Large intestine (tissue), 3 donors: ENCODE measurements at regions not wholly inside any gene's neighbourhood (a gene's known extent, or its start where the extent isn't known, plus 50 kb on each side); places are given as distances from the start of the nearest gene placed in this dataset.
"Not testable (repeated sequence)": the region's sequence is repeated elsewhere in the genome, so short reads cannot be mapped to it uniquely, and the experiment has no call there.

Experiments used
- DNase-seq, 2 donors: peaks; one replicate each; pipeline versions ENCODE4 v3.0.0 to v3.0.0-alpha.2; 2013
- H3K27ac ChIP-seq: one replicate; pipeline ENCODE4 v1.5.1; 2013; ENCODE audit warnings: low read length
- H3K27me3 ChIP-seq: 2 replicates; pipeline ENCODE4 v1.6.1; 2013; ENCODE audit warnings: low read length; ENCODE audit not compliant: control insufficient read depth, insufficient read depth
- H3K36me3 ChIP-seq: 2 replicates; pipeline ENCODE4 v1.6.1; 2013; ENCODE audit warnings: low read length; ENCODE audit not compliant: control insufficient read depth, insufficient read depth
- H3K4me1 ChIP-seq: one replicate; pipeline ENCODE4 v1.6.1; 2013; ENCODE audit warnings: low read length; ENCODE audit not compliant: control insufficient read depth, insufficient read depth
- H3K4me3 ChIP-seq: one replicate; pipeline ENCODE4 v1.5.1; 2013; ENCODE audit warnings: low read length
- H3K9me3 ChIP-seq: one replicate; pipeline ENCODE4 v1.6.1; 2013; ENCODE audit warnings: mild to moderate bottlenecking, low read depth, low read length, moderate library complexity; ENCODE audit not compliant: control insufficient read depth
- WGBS: methylation state at CpG from one replicate; pipeline ENCODE4 v1.1.5; 2013; ENCODE audit warnings: low lambda C conversion rate; ENCODE audit not compliant: insufficient coverage; 5-methylcytosine and 5-hydroxymethylcytosine counted together

DNA sequence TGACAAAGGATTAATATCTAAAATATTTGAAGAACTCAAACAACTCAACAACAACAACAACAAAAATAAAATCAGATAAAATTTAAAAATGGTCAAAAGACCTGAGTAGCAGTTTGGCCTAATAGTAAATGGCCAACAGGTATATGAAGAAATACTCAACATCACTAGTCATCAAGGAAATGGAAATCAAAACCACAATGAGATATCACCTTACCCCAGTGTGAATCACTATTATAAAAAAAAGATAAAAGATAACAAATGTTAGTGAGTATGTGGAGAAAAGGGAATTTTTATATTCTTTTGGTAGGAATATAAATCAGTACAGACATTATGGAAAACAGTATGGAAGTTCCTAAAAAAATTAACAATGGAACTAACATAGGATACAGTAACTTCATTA is 247.9 kb upstream of the TRPC7 start:
- Histone ChIP-seq H3K9me3 (no peaks in the 10 kb centered on the region), H3K4me1 (no peaks in the 10 kb centered on the region), H3K36me3 (no peaks in the 10 kb centered on the region), H3K27me3 (no peaks in the 10 kb centered on the region), H3K4me3 (no peak overlapping the region), H3K27ac (no peak overlapping the region)
- no peak for DNase-seq

DNA sequence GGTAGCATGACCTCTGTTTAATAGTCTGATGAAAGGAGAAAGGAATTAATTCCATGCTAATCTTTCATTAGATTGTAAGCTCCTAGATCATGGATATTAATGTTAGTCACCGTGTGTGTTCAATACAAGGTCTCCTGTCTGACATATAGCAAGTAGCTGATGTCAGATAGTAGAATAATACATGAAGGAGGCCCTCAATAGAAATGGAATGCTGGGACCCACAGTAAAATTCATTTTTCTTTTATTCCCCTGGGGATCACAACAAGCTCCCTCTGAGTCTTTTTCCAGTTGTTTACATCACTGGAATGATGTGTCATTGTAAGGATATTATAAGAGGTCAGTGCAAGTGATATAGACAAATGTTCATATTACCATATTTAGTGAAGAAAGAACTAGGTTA is 240.3 kb upstream of the TRPC7 start:
- no peaks in the 10 kb centered on the region for H3K4me1 ChIP-seq
- no peaks in the 10 kb centered on the region for H3K9me3 ChIP-seq
- H3K27ac ChIP-seq = no peak overlapping the region
- no peak overlapping the region for H3K4me3 ChIP-seq
- no peaks in the 10 kb centered on the region for H3K36me3 ChIP-seq
- no peak for DNase-seq
- no peaks in the 10 kb centered on the region for H3K27me3 ChIP-seq
- WGBS = no CpG with 5 or more reads among the region's 1 CpG

DNA sequence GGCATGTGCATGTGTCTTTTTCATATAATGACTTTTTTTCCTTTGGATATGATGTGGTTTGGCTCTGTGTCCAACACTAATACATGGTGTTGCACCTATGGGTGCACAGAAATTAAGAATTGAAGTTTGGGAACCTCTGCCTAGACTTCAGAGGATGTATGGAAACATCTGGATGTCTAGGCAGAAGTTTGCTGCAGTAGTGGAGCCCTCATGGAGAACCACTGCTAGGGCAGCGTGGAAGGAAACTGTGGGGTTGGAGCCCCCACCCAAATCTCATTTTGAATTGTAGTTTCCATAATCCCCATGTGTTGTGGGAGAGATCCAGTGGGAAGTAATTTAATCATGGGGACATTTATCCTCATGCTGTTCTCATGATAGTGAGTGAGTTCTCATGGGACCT is 235.0 kb upstream of the TRPC7 start:
- Histone ChIP-seq H3K27ac (no peak overlapping the region), H3K4me1 (no peaks in the 10 kb centered on the region), H3K36me3 (no peaks in the 10 kb centered on the region), H3K27me3 (no peaks in the 10 kb centered on the region), H3K9me3 (no peaks in the 10 kb centered on the region), H3K4me3 (no peak overlapping the region)
- no CpG with 5 or more reads among the region's 1 CpG for WGBS
- DNase-seq = no peak

DNA sequence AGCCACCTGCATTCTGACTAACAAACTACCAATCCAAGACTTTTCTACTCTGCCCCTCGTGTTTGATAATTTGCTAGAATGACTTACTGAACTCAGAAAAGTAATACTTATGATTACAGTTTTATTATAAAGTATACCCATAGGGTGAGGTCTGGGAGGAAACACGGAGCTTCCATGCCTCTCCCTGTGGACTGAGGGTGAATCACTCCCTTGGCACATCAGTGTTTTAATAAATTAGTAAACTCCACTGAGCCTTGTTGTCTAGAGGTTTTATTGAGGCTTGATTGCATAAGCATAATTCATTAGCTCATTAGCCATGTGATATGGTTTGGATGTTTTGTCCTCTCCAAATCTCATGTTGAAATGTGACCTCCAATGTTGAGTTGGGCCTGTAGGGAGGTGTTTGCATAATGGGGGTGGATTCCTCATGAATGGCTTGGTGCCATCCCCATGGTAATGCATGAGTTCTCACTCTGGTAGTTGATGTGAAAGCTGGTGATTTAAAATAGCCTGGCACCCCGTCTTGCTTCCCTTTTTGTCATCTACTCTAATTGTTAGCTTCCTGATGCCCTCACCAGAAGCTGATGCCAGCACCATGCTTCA is 233.6 kb upstream of the TRPC7 start:
- no peak for DNase-seq
- no peaks in the 10 kb centered on the region for H3K4me1 ChIP-seq
- WGBS = no CpG with 5 or more reads among the region's 3 CpGs
- no peaks in the 10 kb centered on the region for H3K27me3 ChIP-seq
- no peaks in the 10 kb centered on the region for H3K36me3 ChIP-seq
- H3K9me3 ChIP-seq = no peaks in the 10 kb centered on the region
- no peak overlapping the region for H3K27ac ChIP-seq
- no peak overlapping the region for H3K4me3 ChIP-seq

DNA sequence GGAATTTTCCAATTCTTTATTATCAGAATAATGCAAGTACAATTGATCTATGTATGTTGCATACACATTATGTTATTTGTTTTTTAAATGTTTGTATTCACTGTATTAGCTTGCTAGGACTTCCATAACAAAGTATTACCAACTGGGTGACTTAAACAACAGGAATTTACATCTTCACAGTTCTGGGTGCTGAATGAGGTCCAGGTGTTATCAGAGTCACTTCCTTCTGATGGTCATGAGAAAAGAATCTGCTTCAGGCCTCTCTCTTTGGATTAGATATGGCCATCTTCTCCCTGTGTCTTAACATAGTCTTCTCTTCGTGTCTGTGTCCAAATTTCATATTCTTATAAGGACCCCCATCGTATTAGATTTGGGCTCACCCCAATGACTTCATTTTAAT is 229.1 kb upstream of the TRPC7 start:
- Histone ChIP-seq H3K27ac (no peak overlapping the region), H3K27me3 (no peaks in the 10 kb centered on the region), H3K36me3 (no peaks in the 10 kb centered on the region), H3K4me3 (no peak overlapping the region), H3K9me3 (no peaks in the 10 kb centered on the region), H3K4me1 (no peaks in the 10 kb centered on the region)
- WGBS = 100% methylated on average over 2 of the region's 2 CpGs
- DNase-seq = no peak

DNA sequence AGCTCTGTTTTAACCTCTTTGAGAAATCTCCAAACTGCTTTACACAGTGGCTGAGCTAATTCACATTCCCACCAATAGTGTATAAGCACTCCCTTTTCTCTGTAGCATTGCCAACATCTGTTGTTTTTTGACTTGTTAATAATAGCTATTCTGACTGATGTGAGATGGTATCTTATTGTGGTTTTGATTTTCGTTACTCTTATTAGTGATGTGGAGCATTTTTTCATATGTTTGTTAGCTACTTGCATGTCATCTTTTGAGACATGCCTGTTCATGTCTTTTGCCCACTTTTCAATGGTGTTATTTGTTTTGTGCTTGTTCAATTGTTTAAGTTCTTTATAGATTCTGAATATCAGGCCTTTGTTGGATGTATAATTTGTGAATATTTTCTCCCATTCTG is 225.2 kb upstream of the TRPC7 start:
- WGBS = no CpG with 5 or more reads among the region's 1 CpG
- DNase-seq = no peak
- H3K27ac ChIP-seq = no peak overlapping the region
- no peaks in the 10 kb centered on the region for H3K36me3 ChIP-seq
- H3K9me3 ChIP-seq = no peaks in the 10 kb centered on the region
- no peaks in the 10 kb centered on the region for H3K4me1 ChIP-seq
- H3K4me3 ChIP-seq = no peak overlapping the region
- no peaks in the 10 kb centered on the region for H3K27me3 ChIP-seq

DNA sequence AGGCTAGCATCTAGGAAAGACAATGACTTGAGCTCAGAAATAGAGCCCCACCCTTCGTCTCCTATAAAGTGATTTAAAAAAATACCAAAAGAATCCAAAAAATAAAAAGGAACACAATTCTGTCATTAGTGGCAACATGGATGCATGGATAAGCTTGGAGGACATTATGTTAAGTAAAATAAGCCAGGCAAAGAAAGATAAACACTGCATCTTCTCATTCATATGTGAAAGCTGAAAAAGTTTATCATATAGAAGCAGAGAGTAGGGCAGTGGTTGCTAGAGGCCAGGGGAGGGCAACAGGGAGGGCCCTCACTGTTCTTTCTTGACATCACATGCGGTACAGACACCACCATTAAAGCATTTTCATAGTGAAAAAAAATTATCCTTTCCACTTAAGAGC is 220.9 kb upstream of the TRPC7 start:
- WGBS = no CpG with 5 or more reads among the region's 2 CpGs
- no peaks in the 10 kb centered on the region for H3K4me1 ChIP-seq

DNA sequence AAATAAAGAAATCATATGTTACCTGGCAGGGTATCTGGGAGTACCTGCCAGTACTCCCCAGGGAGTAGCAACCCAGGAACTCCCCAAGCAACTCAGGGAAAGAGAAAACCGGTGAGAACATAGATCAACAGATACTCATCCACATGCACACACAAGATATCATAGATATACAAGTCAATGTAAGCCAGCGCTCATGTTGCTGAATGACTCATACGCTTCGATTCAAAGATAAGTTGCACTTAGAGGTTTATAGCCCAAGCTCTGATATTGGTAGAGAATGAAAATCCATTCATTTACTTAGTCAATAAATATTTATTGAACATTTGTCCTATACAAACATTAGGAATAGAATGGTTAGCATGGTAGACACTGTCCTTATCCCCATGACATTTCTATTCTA is 219.1 kb upstream of the TRPC7 start:
- WGBS = no CpG with 5 or more reads among the region's 4 CpGs
- H3K27ac ChIP-seq = no peak overlapping the region
- H3K4me3 ChIP-seq = no peak overlapping the region
- H3K27me3 ChIP-seq = no peaks in the 10 kb centered on the region
- H3K36me3 ChIP-seq = no peaks in the 10 kb centered on the region
- H3K9me3 ChIP-seq = no peaks in the 10 kb centered on the region
- no peak for DNase-seq
- no peaks in the 10 kb centered on the region for H3K4me1 ChIP-seq

More for the DNA sequence above, 220.9 kb upstream of the TRPC7 start:
- H3K9me3 ChIP-seq = no peaks in the 10 kb centered on the region
- DNase-seq = no peak
- no peak overlapping the region for H3K27ac ChIP-seq
- H3K4me3 ChIP-seq = no peak overlapping the region
- H3K36me3 ChIP-seq = no peaks in the 10 kb centered on the region
- no peaks in the 10 kb centered on the region for H3K27me3 ChIP-seq

DNA sequence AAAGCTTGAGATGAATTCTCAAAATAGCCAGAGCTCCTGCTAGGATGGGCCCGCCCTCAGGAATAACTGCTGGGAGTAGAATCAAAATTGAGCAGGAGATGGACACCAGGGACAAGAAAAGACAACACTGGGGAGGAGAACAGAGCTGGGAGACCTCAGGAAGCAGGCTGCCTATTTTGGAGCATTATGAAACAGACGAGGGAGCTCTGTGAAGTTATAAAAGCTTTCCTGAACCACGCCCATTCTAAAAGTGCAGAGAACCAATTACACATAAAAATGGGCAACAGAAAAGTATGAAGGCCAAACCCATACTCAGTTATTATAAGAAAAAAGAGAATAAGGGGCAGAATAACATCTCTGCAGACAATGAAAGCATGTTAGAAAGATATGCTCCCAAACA is 213.9 kb upstream of the TRPC7 start:
- Histone ChIP-seq H3K27me3 (no peaks in the 10 kb centered on the region), H3K4me3 (no peak overlapping the region), H3K27ac (no peak overlapping the region), H3K4me1 (no peaks in the 10 kb centered on the region), H3K36me3 (no peaks in the 10 kb centered on the region), H3K9me3 (no peaks in the 10 kb centered on the region)
- 58% methylated on average over 2 of the region's 3 CpGs for WGBS
- no peak for DNase-seq

DNA sequence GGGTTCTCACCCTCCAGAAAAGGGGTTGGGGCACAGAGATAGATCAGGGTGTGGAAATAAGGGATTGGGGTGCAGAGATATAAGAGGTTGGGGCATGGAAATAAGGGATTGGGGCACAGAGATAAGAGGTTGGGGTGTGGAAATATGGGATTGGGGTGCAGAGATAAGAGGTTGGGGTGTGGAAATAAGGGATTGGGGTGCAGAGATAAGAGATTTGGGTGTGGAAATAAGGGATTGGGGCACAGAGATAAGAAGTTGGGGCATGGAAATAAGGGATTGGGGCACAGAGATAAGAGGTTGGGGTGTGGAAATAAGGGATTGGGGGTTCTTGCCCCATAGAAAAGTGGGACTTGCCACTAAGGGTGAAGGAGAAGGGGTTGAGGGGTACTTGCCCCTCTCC is 204.5 kb upstream of the TRPC7 start:
- not testable (repeated sequence) for H3K4me1 ChIP-seq, H3K36me3 ChIP-seq, H3K27ac ChIP-seq, H3K27me3 ChIP-seq, H3K4me3 ChIP-seq, H3K9me3 ChIP-seq, DNase-seq

DNA sequence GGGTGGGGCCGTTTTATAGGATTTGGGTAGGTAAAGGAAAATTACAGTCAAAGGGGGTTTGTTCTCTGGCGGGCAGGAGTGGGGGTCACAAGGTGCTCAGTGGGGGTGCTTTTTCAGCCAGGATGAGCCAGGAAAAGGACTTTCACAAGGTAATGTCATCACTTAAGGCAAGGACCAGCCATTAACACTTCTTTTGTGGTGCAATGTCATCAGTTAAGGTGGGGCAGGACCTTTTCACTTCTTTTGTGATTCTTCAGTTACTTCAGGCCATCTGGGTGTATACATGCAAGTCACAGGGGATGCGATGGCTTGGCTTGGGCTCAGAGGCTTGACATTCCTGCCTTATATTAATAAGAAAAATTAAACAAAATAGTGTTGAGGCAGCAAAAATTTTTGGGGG is 200.1 kb upstream of the TRPC7 start:
- not testable (repeated sequence) for H3K27me3 ChIP-seq, H3K4me3 ChIP-seq, H3K36me3 ChIP-seq, DNase-seq, H3K4me1 ChIP-seq, H3K9me3 ChIP-seq, H3K27ac ChIP-seq
- WGBS = no CpG with 5 or more reads among the region's 3 CpGs
